HAP-1 (cell line): ENCODE measurements at regions not wholly inside any gene's neighbourhood (a gene's known extent, or its start where the extent isn't known, plus 50 kb on each side); places are given as distances from the start of the nearest gene placed in this dataset.

Source experiments
- DNase-seq, 2 experiments: peaks; one replicate each; pipeline ENCODE4 v3.0.0-alpha.2; 2016 to 2020; ENCODE audit warnings: low spot score in 2 of 2
- H3K27me3 ChIP-seq: fragments of 250-450 bp; sonication (Bioruptor Pico); 2 replicates; pipeline ENCODE4 v1.5.1; 2020; ENCODE audit warnings: low read depth, mild to moderate bottlenecking, moderate library complexity
- H3K36me3 ChIP-seq: fragments of 250-450 bp; sonication (Bioruptor Pico); replicated peaks from 2 replicates; pipeline ENCODE4 v1.5.1; 2020; ENCODE audit warnings: mild to moderate bottlenecking
- H3K4me1 ChIP-seq: fragments of 250-450 bp; sonication (Bioruptor Pico); 2 replicates; pipeline ENCODE4 v1.5.1; 2020; ENCODE audit warnings: mild to moderate bottlenecking
- H3K4me3 ChIP-seq: fragments of 250-450 bp; sonication (Bioruptor Pico); 2 replicates; pipeline ENCODE4 v1.5.1; 2020; ENCODE audit warnings: mild to moderate bottlenecking, moderate library complexity
- H3K9me3 ChIP-seq: fragments of 250-450 bp; sonication (Bioruptor Pico); 2 replicates; pipeline ENCODE4 v1.5.1; 2020; ENCODE audit warnings: mild to moderate bottlenecking, moderate library complexity
- in situ Hi-C: fragments of 300-500 bp; cut with MboI; formaldehyde crosslinking; loops from 3 replicates; pipeline ENCODE4 v1.14.3; 2020; ENCODE audit warnings: low sequenced_read_pairs, inconsistent platforms, mixed read lengths

GRCh38 chr3:163919154-163919553 is 1159.1 kb downstream of the SI start:
- in situ Hi-C loops = no loop called here
- DNase-seq = no peak
- peaks cover 3% of the 10 kb centered on the region for H3K4me1 ChIP-seq
- H3K4me3 ChIP-seq = no peak overlapping the region
- H3K27me3 ChIP-seq = no peaks in the 10 kb centered on the region
- H3K9me3 ChIP-seq = no peaks in the 10 kb centered on the region
- no peaks in the 10 kb centered on the region for H3K36me3 ChIP-seq

GRCh38 chr3:163916596-163917560 is 1161.4 kb downstream of the SI start:
- no peaks in the 10 kb centered on the region for H3K9me3 ChIP-seq
- H3K4me1 ChIP-seq = peaks cover 7% of the 10 kb centered on the region
- no peaks in the 10 kb centered on the region for H3K36me3 ChIP-seq
- in situ Hi-C loops = no loop called here
- H3K27me3 ChIP-seq = no peaks in the 10 kb centered on the region
- DNase-seq = peak; percentile 42 to 59
- no peak overlapping the region for H3K4me3 ChIP-seq

GRCh38 chr3:163915280-163915679 is 1163.0 kb downstream of the SI start:
- no peaks in the 10 kb centered on the region for H3K36me3 ChIP-seq
- no peak for DNase-seq
- peaks cover 7% of the 10 kb centered on the region for H3K4me1 ChIP-seq
- no peak overlapping the region for H3K4me3 ChIP-seq
- H3K27me3 ChIP-seq = no peaks in the 10 kb centered on the region
- H3K9me3 ChIP-seq = no peaks in the 10 kb centered on the region
- in situ Hi-C loops = no loop called here

- in situ Hi-C loops = no loop called here
- DNase-seq = peak; percentile 66 to 94
- Histone ChIP-seq H3K9me3 (no peaks in the 10 kb centered on the region), H3K4me1 (peaks cover 7% of the 10 kb centered on the region), H3K4me3 (no peak overlapping the region), H3K36me3 (no peaks in the 10 kb centered on the region), H3K27me3 (no peaks in the 10 kb centered on the region)
Observed at GRCh38 chr3:163914567-163914966, 1163.7 kb downstream of the SI start.

GRCh38 chr3:163891771-163892170 is 1186.5 kb downstream of the SI start:
- Histone ChIP-seq H3K9me3 (no peaks in the 10 kb centered on the region), H3K36me3 (no peaks in the 10 kb centered on the region), H3K4me1 (no peaks in the 10 kb centered on the region), H3K27me3 (no peaks in the 10 kb centered on the region), H3K4me3 (no peak overlapping the region)
- in situ Hi-C loops = no loop called here
- DNase-seq = no peak

- Histone ChIP-seq H3K4me3 (no peak overlapping the region), H3K36me3 (no peaks in the 10 kb centered on the region), H3K9me3 (no peaks in the 10 kb centered on the region), H3K4me1 (no peaks in the 10 kb centered on the region), H3K27me3 (no peaks in the 10 kb centered on the region)
- DNase-seq = no peak
- in situ Hi-C loops = no loop called here
Observed at GRCh38 chr3:163890661-163891060, 1187.6 kb downstream of the SI start.

- no peak for DNase-seq
- no peak overlapping the region for H3K4me3 ChIP-seq
- no peaks in the 10 kb centered on the region for H3K9me3 ChIP-seq
- H3K27me3 ChIP-seq = no peaks in the 10 kb centered on the region
- H3K4me1 ChIP-seq = no peaks in the 10 kb centered on the region
- no peaks in the 10 kb centered on the region for H3K36me3 ChIP-seq
- in situ Hi-C loops = no loop called here
Observed at GRCh38 chr3:163879172-163879571, 1199.1 kb downstream of the SI start.

GRCh38 chr3:163878396-163878795 is 1199.9 kb downstream of the SI start:
- H3K4me3 ChIP-seq = no peak overlapping the region
- no peaks in the 10 kb centered on the region for H3K9me3 ChIP-seq
- no peaks in the 10 kb centered on the region for H3K27me3 ChIP-seq
- H3K4me1 ChIP-seq = no peaks in the 10 kb centered on the region
- DNase-seq = peak in 1 of 2 experiments; percentile 18
- no peaks in the 10 kb centered on the region for H3K36me3 ChIP-seq
- in situ Hi-C loops = no loop called here

- Histone ChIP-seq H3K9me3 (no peaks in the 10 kb centered on the region), H3K4me3 (no peak overlapping the region), H3K36me3 (no peaks in the 10 kb centered on the region), H3K4me1 (no peaks in the 10 kb centered on the region), H3K27me3 (no peaks in the 10 kb centered on the region)
- no peak for DNase-seq
- in situ Hi-C loops = no loop called here
Observed at GRCh38 chr3:163877805-163878204, 1200.5 kb downstream of the SI start.

- Histone ChIP-seq H3K27me3 (no peaks in the 10 kb centered on the region), H3K9me3 (no peaks in the 10 kb centered on the region), H3K4me1 (no peaks in the 10 kb centered on the region), H3K36me3 (no peaks in the 10 kb centered on the region), H3K4me3 (no peak overlapping the region)
- in situ Hi-C loops = no loop called here
- no peak for DNase-seq
Observed at GRCh38 chr3:163863146-163863545, 1215.2 kb downstream of the SI start.

- in situ Hi-C loops = no loop called here
- H3K4me1 ChIP-seq = no peaks in the 10 kb centered on the region
- H3K9me3 ChIP-seq = no peaks in the 10 kb centered on the region
- no peak for DNase-seq
- H3K4me3 ChIP-seq = no peak overlapping the region
- no peaks in the 10 kb centered on the region for H3K36me3 ChIP-seq
- H3K27me3 ChIP-seq = no peaks in the 10 kb centered on the region
Observed at GRCh38 chr3:163852233-163852632, 1226.1 kb downstream of the SI start.

GRCh38 chr3:163838769-163839168 is 1239.5 kb downstream of the SI start:
- Histone ChIP-seq H3K36me3 (no peaks in the 10 kb centered on the region), H3K9me3 (no peaks in the 10 kb centered on the region), H3K4me1 (no peaks in the 10 kb centered on the region), H3K4me3 (no peak overlapping the region), H3K27me3 (no peaks in the 10 kb centered on the region)
- in situ Hi-C loops = no loop called here
- no peak for DNase-seq

- Histone ChIP-seq H3K4me1 (no peaks in the 10 kb centered on the region), H3K36me3 (no peaks in the 10 kb centered on the region), H3K27me3 (no peaks in the 10 kb centered on the region), H3K4me3 (no peak overlapping the region), H3K9me3 (no peaks in the 10 kb centered on the region)
- DNase-seq = no peak
- in situ Hi-C loops = no loop called here
Observed at GRCh38 chr3:163832547-163832946, 1245.7 kb downstream of the SI start.

GRCh38 chr3:163821841-163822240 is 1256.5 kb downstream of the SI start:
- H3K36me3 ChIP-seq = no peaks in the 10 kb centered on the region

More at GRCh38 chr3:163821841-163822240, 1256.5 kb downstream of the SI start:
- H3K27me3 ChIP-seq = no peaks in the 10 kb centered on the region
- no peak overlapping the region for H3K4me3 ChIP-seq
- DNase-seq = no peak
- peaks cover 3% of the 10 kb centered on the region; the same call in 1 of the 2 replicates for H3K4me1 ChIP-seq
- in situ Hi-C loops = no loop called here
- H3K9me3 ChIP-seq = no peaks in the 10 kb centered on the region
